Psoas muscle (tissue), 7 donors: ENCODE measurements at regions not wholly inside any gene's neighbourhood (a gene's known extent, or its start where the extent isn't known, plus 50 kb on each side); places are given as distances from the start of the nearest gene placed in this dataset.
"Not testable (repeated sequence)": the region's sequence is repeated elsewhere in the genome, so short reads cannot be mapped to it uniquely, and the experiment has no call there.

Experiments
- ATAC-seq, 4 donors: fragments of 200-7000 bp; cut with Tn5 transposase; one replicate each; pipeline ENCODE4 v1.9.1; 2020; ENCODE audit warnings: moderate library complexity in 3 of 4, mild to moderate bottlenecking in 2 of 4
- DNase-seq, 2 donors: peaks; one replicate each; pipeline ENCODE4 v3.0.0-alpha.2; 2020
- H3K27ac ChIP-seq: fragments of 200-600 bp; one replicate; pipeline ENCODE4 v1.8.0; 2022
- H3K27me3 ChIP-seq, 3 donors: fragments of 200-600 bp in 1 of 3; one replicate each; pipeline versions ENCODE4 v1.6.1 to v1.8.0; 2013 to 2022; ENCODE audit warnings: low read length in 2 of 3, mild to moderate bottlenecking in 2 of 3, moderate library complexity in 1 of 3; ENCODE audit not compliant: insufficient read depth in 3 of 3
- H3K36me3 ChIP-seq, 2 donors: fragments of 200-600 bp in 1 of 2; one replicate each; pipeline versions ENCODE4 v1.6.1 to v1.8.0; 2013 to 2022; ENCODE audit warnings: low read depth in 1 of 2, mild to moderate bottlenecking in 1 of 2, moderate library complexity in 1 of 2; ENCODE audit not compliant: insufficient read depth in 1 of 2
- H3K4me1 ChIP-seq: fragments of 200-600 bp; one replicate; pipeline ENCODE4 v1.8.0; 2022
- H3K4me3 ChIP-seq: fragments of 200-600 bp; one replicate; pipeline ENCODE4 v1.8.0; 2022; ENCODE audit warnings: mild to moderate bottlenecking
- H3K9me3 ChIP-seq: fragments of 200-600 bp; one replicate; pipeline ENCODE4 v1.8.0; 2022
- WGBS, 3 donors: extraction: QIAGEN DNeasy Blood & Tissue Kit; methylation state at CpG; one replicate each; pipeline versions ENCODE4 v1.1.6 to v1.1.7; 2013; 5-methylcytosine and 5-hydroxymethylcytosine counted together
- intact Hi-C, 2 donors: fragments of 100-400 bp; cut with DNase I; formaldehyde crosslinking; loops; one replicate each; pipeline versions ENCODE4 v1.11.0 to v1.14.2; 2022
- TF ChIP-seq, protein P1 (sequence below): fragments of 200-600 bp; IDR thresholded peaks from one replicate; pipeline ENCODE4 v1.8.0; 2022; ENCODE audit warnings: antibody characterized with exemption
- donor health status: healthy with polysubstance abuse.
- donor health status: DM: no; HTN: no; CAD: no; lungs with moderate emphysema.
- donor health status: Bipolar disorder and iron deficiency.
- donor health status: healthy.
- donor health status: DM: yes; HTN: yes; CAD: no.
- donor health status: DM: no; HTN: no; CAD: no.
- donor health status: DM: yes; HTN: yes; CAD: no.

DNA sequence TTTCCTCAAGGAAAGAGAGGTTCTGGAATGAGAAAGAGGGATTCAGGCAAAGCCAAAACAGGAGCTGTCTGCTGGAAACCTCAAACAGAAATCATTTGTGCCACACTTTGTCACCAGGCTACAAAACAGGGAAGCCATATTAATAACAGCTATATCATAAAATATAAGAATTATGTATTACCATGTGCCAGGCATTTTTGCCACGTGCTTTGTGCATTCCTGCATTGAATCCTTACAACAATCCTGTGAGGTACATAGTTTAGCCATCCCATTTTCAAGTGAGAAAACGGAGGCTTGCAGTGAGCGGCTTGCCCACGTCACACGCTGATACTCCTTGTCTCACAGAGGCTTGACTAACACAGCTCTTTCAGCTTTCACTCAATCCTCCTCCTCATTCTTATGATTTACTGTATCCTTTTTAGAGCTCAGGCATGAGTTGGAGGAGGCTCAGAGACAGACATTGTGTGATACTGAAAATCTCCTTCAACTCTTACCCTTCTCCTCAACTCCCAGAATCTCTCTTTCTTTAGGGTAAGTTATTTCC, 148.4 kb upstream of the MEX3C start:
- TF ChIP-seq, protein P1, sequence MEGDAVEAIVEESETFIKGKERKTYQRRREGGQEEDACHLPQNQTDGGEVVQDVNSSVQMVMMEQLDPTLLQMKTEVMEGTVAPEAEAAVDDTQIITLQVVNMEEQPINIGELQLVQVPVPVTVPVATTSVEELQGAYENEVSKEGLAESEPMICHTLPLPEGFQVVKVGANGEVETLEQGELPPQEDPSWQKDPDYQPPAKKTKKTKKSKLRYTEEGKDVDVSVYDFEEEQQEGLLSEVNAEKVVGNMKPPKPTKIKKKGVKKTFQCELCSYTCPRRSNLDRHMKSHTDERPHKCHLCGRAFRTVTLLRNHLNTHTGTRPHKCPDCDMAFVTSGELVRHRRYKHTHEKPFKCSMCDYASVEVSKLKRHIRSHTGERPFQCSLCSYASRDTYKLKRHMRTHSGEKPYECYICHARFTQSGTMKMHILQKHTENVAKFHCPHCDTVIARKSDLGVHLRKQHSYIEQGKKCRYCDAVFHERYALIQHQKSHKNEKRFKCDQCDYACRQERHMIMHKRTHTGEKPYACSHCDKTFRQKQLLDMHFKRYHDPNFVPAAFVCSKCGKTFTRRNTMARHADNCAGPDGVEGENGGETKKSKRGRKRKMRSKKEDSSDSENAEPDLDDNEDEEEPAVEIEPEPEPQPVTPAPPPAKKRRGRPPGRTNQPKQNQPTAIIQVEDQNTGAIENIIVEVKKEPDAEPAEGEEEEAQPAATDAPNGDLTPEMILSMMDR: no peak
- intact Hi-C loops: no loop called here

DNA sequence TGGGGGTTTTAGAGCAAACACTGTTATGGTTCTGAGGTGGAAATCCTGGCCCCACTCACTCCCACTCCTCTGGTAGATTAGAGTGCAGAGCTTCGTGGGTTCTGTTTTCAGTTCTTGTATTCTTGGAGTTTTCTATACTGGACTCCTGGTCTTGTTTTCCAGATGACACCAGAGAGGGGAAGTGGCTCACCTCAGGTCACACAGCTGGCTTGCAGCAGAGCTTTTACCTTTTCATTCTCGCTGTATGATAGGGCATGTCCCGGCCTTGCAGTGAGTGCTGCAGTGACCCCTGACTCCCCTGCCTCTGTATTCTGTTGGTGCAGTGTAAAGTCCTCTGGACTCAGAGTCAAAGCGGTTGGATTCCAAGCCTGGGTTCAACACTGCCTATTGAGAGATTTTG, 148.9 kb upstream of the MEX3C start:
- DNase-seq: no peak
- Histone ChIP-seq H3K36me3 (no peaks in the 10 kb centered on the region), H3K4me1 (no peaks in the 10 kb centered on the region), H3K27ac (no peak overlapping the region), H3K27me3 (no peaks in the 10 kb centered on the region), H3K9me3 (no peaks in the 10 kb centered on the region), H3K4me3 (no peak overlapping the region)
- TF ChIP-seq, protein P1: no peak
- intact Hi-C loops: no loop called here
- no peak for ATAC-seq
- WGBS, 3 donors: 86 to 87% (median 86%) methylated on average over 4 of the region's 4 CpGs

More for the DNA sequence above, 148.4 kb upstream of the MEX3C start:
- H3K36me3 ChIP-seq: no peaks in the 10 kb centered on the region
- no peaks in the 10 kb centered on the region for H3K9me3 ChIP-seq
- H3K27ac ChIP-seq: no peak overlapping the region
- no peaks in the 10 kb centered on the region for H3K27me3 ChIP-seq
- no peak for ATAC-seq
- no peak for DNase-seq
- H3K4me3 ChIP-seq: no peak overlapping the region
- WGBS, 3 donors: 74 to 85% (median 79%) methylated on average over 5 of the region's 5 CpGs
- H3K4me1 ChIP-seq: no peaks in the 10 kb centered on the region

DNA sequence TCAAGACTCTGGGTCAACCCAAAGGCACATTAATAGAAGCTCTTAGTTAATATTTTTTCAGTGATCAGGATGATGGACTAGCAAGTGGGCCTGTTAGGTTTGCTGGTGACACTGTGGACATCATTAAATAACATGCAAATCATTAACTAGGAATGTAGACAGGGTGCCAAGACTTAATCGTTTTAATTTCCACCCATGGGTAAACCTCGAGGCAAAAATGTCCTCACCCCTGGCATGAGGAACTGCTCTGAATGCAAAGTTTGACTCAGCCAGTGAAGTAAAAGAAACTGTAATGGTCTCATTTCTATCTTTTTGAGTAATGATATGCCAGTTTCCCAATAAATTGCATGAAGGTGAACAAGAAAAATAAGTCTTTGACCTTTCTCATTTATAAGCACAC, 152.6 kb upstream of the MEX3C start:
- H3K27ac ChIP-seq: no peak overlapping the region
- TF ChIP-seq, protein P1: no peak
- intact Hi-C loops: no loop called here

DNA sequence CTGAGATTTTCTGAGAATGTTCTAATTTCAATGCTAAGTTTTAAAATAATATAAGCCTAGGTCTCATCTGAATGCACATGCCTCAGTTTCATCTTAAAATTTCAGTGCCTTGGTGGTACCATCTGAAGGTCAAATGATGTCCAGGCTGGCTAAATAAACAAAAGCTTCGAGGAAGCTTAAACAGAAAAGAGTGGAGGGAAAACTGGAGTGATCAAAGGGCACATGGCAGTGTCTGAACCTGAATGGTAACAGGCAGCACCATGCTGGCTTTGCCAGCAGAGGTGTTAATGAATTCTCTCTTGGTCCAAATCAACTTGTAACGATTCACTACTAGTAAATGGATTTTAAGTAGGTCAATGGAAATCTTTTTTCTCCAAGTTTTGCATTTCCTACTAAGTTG, 158.4 kb upstream of the MEX3C start:
- H3K27me3 ChIP-seq: no peaks in the 10 kb centered on the region
- no peak overlapping the region for H3K4me3 ChIP-seq
- H3K4me1 ChIP-seq: peaks cover under 1% of the 10 kb centered on the region
- TF ChIP-seq, protein P1: no peak
- intact Hi-C loops: no loop called here
- H3K9me3 ChIP-seq: no peaks in the 10 kb centered on the region
- ATAC-seq: no peak
- 54 to 62% (median 60%) methylated on average over 2 of the region's 2 CpGs for WGBS, 3 donors
- H3K27ac ChIP-seq: no peak overlapping the region
- DNase-seq: no peak
- no peaks in the 10 kb centered on the region for H3K36me3 ChIP-seq

More for the DNA sequence above, 152.6 kb upstream of the MEX3C start:
- DNase-seq (no peak), ATAC-seq (no peak)
- no peaks in the 10 kb centered on the region for H3K9me3 ChIP-seq
- no peak overlapping the region for H3K4me3 ChIP-seq
- H3K27me3 ChIP-seq: no peaks in the 10 kb centered on the region
- H3K4me1 ChIP-seq: no peaks in the 10 kb centered on the region
- H3K36me3 ChIP-seq: no peaks in the 10 kb centered on the region
- WGBS, 3 donors: 13 to 22% (median 18%) methylated on average over 2 of the region's 2 CpGs

DNA sequence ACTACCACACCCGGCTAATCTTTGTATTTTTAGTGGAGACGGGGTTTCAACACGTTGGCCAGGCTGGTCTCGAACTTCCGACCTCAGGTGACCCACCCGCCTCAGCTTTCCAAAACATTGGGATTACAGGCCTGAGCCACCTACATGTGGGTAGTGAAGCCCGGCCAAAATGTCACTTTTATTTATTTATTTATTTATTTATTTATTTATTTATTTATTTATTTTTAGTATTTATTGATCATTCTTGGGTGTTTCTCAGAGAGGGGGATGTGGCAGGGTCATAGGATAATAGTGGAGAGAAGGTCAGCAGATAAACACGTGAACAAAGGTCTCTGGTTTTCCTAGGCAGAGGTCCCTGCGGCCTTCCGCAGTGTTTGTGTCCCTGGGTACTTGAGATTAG, 162.8 kb upstream of the MEX3C start:
- ATAC-seq, H3K4me3 ChIP-seq, H3K27ac ChIP-seq, H3K27me3 ChIP-seq, H3K9me3 ChIP-seq, DNase-seq, H3K36me3 ChIP-seq, intact Hi-C loops: not testable (repeated sequence)
- H3K4me1 ChIP-seq: peaks cover 12% of the 10 kb centered on the region
- WGBS, 3 donors: 89 to 94% (median 92%) methylated on average over 7 of the region's 10 CpGs
